ENCODE measurements at regions not wholly inside any gene's neighbourhood (a gene's known extent, or its start where the extent isn't known, plus 50 kb on each side); places are given as distances from the start of the nearest gene placed in this dataset.
A peak's percentile ranks its signal among the peaks of the same experiment; 100 is the strongest.

- H3K27ac ChIP-seq = no peak overlapping the region
- peak in 2 of 8 experiments; percentile 73 to 77 for ATAC-seq (replicated peaks in 6 of 8)
- no peaks in the 10 kb centered on the region for H3K4me1 ChIP-seq (replicated peaks in 1 of 2)
- in situ Hi-C loops (cut with MboI; ENCODE audit: low pct_unique_long_range_greater_than_20kb in 2 of 9, low sequenced_read_pairs in 9 of 9, unreplicated experiment in 9 of 9) = no loop called here
- 20 to 96% (median 86%) methylated on average over 1 to 3 of the region's 3 CpGs for whole genome bisulfite sequencing, 10 experiments
- no peak overlapping the region for H3K4me3 ChIP-seq
These were observed 267.7 kb upstream of the RGS18 start for GRCh38 chr1:191890433-191891088.

GRCh38 chr1:191892716-191893115 lies 265.5 kb upstream of the RGS18 start:
- no peak overlapping the region for H3K4me3 ChIP-seq
- no peak for ATAC-seq (replicated peaks in 6 of 8)
- in situ Hi-C loops (cut with MboI; ENCODE audit: low pct_unique_long_range_greater_than_20kb in 2 of 9, low sequenced_read_pairs in 9 of 9, unreplicated experiment in 9 of 9) = no loop called here
- H3K4me1 ChIP-seq (replicated peaks in 1 of 2) = no peaks in the 10 kb centered on the region
- H3K27ac ChIP-seq = no peak overlapping the region

GRCh38 chr1:191895049-191895448 lies 263.2 kb upstream of the RGS18 start:
- Histone ChIP-seq H3K4me3 (no peak overlapping the region), H3K4me1 (replicated peaks in 1 of 2) (no peaks in the 10 kb centered on the region), H3K27ac (no peak overlapping the region)
- WGBS, 10 experiments = 20 to 100% (median 65%) methylated on average over 1 to 2 of the region's 2 CpGs; no CpG with 5 or more reads in 2 of the 10 experiments
- no peak for ATAC-seq (replicated peaks in 6 of 8)
- in situ Hi-C loops (cut with MboI; ENCODE audit: low pct_unique_long_range_greater_than_20kb in 2 of 9, low sequenced_read_pairs in 9 of 9, unreplicated experiment in 9 of 9) = no loop called here

- no peak for ATAC-seq (replicated peaks in 6 of 8)
- Histone ChIP-seq H3K27ac (no peak overlapping the region), H3K4me3 (no peak overlapping the region), H3K4me1 (replicated peaks in 1 of 2) (no peaks in the 10 kb centered on the region)
- in situ Hi-C loops (cut with MboI; ENCODE audit: low pct_unique_long_range_greater_than_20kb in 2 of 9, low sequenced_read_pairs in 9 of 9, unreplicated experiment in 9 of 9) = no loop called here
These were observed 262.7 kb upstream of the RGS18 start for GRCh38 chr1:191895462-191896058.

- Histone ChIP-seq H3K4me1 (replicated peaks in 1 of 2) (no peaks in the 10 kb centered on the region), H3K27ac (no peak overlapping the region), H3K4me3 (no peak overlapping the region)
- in situ Hi-C loops (cut with MboI; ENCODE audit: low pct_unique_long_range_greater_than_20kb in 2 of 9, low sequenced_read_pairs in 9 of 9, unreplicated experiment in 9 of 9) = no loop called here
- peak in 2 of 8 experiments; percentile 75 to 86 for ATAC-seq (replicated peaks in 6 of 8)
- 25 to 96% (median 80%) methylated on average over 2 to 3 of the region's 3 CpGs; no CpG with 5 or more reads in 5 of the 10 experiments for WGBS, 10 experiments
These were observed 261.1 kb upstream of the RGS18 start for GRCh38 chr1:191897134-191897533.

- 4 to 100% (median 89%) methylated on average over 1 to 7 of the region's 7 CpGs; no CpG with 5 or more reads in 4 of the 10 experiments for WGBS, 10 experiments
- Histone ChIP-seq H3K27ac (no peak overlapping the region), H3K4me3 (no peak overlapping the region), H3K4me1 (replicated peaks in 1 of 2) (no peaks in the 10 kb centered on the region)
- ATAC-seq (replicated peaks in 6 of 8) = no peak
- in situ Hi-C loops (cut with MboI; ENCODE audit: low pct_unique_long_range_greater_than_20kb in 2 of 9, low sequenced_read_pairs in 9 of 9, unreplicated experiment in 9 of 9) = no loop called here
These were observed 256.6 kb upstream of the RGS18 start for GRCh38 chr1:191901651-191902050.

- no peak for ATAC-seq (replicated peaks in 6 of 8)
- H3K4me1 ChIP-seq (replicated peaks in 1 of 2) = no peaks in the 10 kb centered on the region
- H3K4me3 ChIP-seq = no peak overlapping the region
- H3K27ac ChIP-seq = no peak overlapping the region
- in situ Hi-C loops (cut with MboI; ENCODE audit: low pct_unique_long_range_greater_than_20kb in 2 of 9, low sequenced_read_pairs in 9 of 9, unreplicated experiment in 9 of 9) = no loop called here
These were observed 253.3 kb upstream of the RGS18 start for GRCh38 chr1:191904991-191905390.

- ATAC-seq (replicated peaks in 6 of 8) = no peak
- Histone ChIP-seq H3K4me3 (no peak overlapping the region), H3K4me1 (replicated peaks in 1 of 2) (no peaks in the 10 kb centered on the region), H3K27ac (no peak overlapping the region)
- WGBS, 10 experiments = 7 to 100% (median 60%) methylated on average over 1 of the region's 1 CpG; no CpG with 5 or more reads in 1 of the 10 experiments
- in situ Hi-C loops (cut with MboI; ENCODE audit: low pct_unique_long_range_greater_than_20kb in 2 of 9, low sequenced_read_pairs in 9 of 9, unreplicated experiment in 9 of 9) = no loop called here
These were observed 252.5 kb upstream of the RGS18 start for GRCh38 chr1:191905781-191906180.

GRCh38 chr1:191907121-191907520 lies 251.1 kb upstream of the RGS18 start:
- Histone ChIP-seq H3K4me3 (no peak overlapping the region), H3K27ac (no peak overlapping the region), H3K4me1 (replicated peaks in 1 of 2) (no peaks in the 10 kb centered on the region)
- 0 to 100% (median 56%) methylated on average over 1 to 2 of the region's 2 CpGs for WGBS, 10 experiments
- in situ Hi-C loops (cut with MboI; ENCODE audit: low pct_unique_long_range_greater_than_20kb in 2 of 9, low sequenced_read_pairs in 9 of 9, unreplicated experiment in 9 of 9) = no loop called here
- ATAC-seq (replicated peaks in 6 of 8) = peak in 1 of 8 experiments; percentile 41

GRCh38 chr1:191910245-191910644 lies 248.0 kb upstream of the RGS18 start:
- no peak overlapping the region for H3K4me3 ChIP-seq
- WGBS, 10 experiments = 0 to 88% (median 65%) methylated on average over 2 of the region's 2 CpGs; no CpG with 5 or more reads in 1 of the 10 experiments
- H3K27ac ChIP-seq = no peak overlapping the region
- peaks cover 0 to 7% of the 10 kb centered on the region in 2 donors for H3K4me1 ChIP-seq (replicated peaks in 1 of 2)
- in situ Hi-C loops (cut with MboI; ENCODE audit: low pct_unique_long_range_greater_than_20kb in 2 of 9, low sequenced_read_pairs in 9 of 9, unreplicated experiment in 9 of 9) = no loop called here
- peak in 2 of 8 experiments; percentile 70 to 79 for ATAC-seq (replicated peaks in 6 of 8)

GRCh38 chr1:191912517-191912916 lies 245.7 kb upstream of the RGS18 start:
- Histone ChIP-seq H3K4me3 (no peak overlapping the region), H3K4me1 (replicated peaks in 1 of 2) (peaks cover 0 to 7% of the 10 kb centered on the region in 2 donors), H3K27ac (no peak overlapping the region)
- 0 to 100% (median 80%) methylated on average over 1 of the region's 1 CpG; no CpG with 5 or more reads in 3 of the 10 experiments for WGBS, 10 experiments
- ATAC-seq (replicated peaks in 6 of 8) = no peak
- in situ Hi-C loops (cut with MboI; ENCODE audit: low pct_unique_long_range_greater_than_20kb in 2 of 9, low sequenced_read_pairs in 9 of 9, unreplicated experiment in 9 of 9) = no loop called here

GRCh38 chr1:191913260-191913977 lies 244.8 kb upstream of the RGS18 start:
- in situ Hi-C loops (cut with MboI; ENCODE audit: low pct_unique_long_range_greater_than_20kb in 2 of 9, low sequenced_read_pairs in 9 of 9, unreplicated experiment in 9 of 9) = no loop called here
- ATAC-seq (replicated peaks in 6 of 8) = peak in 3 of 8 experiments; percentile 29 to 85 (median 82)

GRCh38 chr1:191929383-191929782 lies 228.9 kb upstream of the RGS18 start:
- in situ Hi-C loops (cut with MboI; ENCODE audit: low pct_unique_long_range_greater_than_20kb in 2 of 9, low sequenced_read_pairs in 9 of 9, unreplicated experiment in 9 of 9) = no loop called here
- 63 to 82% methylated on average over 1 of the region's 1 CpG; no CpG with 5 or more reads in 8 of the 10 experiments for WGBS, 10 experiments
- H3K4me3 ChIP-seq = no peak overlapping the region
- ATAC-seq (replicated peaks in 6 of 8) = no peak
- no peaks in the 10 kb centered on the region for H3K4me1 ChIP-seq (replicated peaks in 1 of 2)
- H3K27ac ChIP-seq = no peak overlapping the region

More at GRCh38 chr1:191913260-191913977, 244.8 kb upstream of the RGS18 start:
- Histone ChIP-seq H3K27ac (no peak overlapping the region), H3K4me3 (no peak overlapping the region), H3K4me1 (replicated peaks in 1 of 2) (peaks cover 0 to 7% of the 10 kb centered on the region in 2 donors)
